ENCODE measurements at regions not wholly inside any gene's neighbourhood (a gene's known extent, or its start where the extent isn't known, plus 50 kb on each side); places are given as distances from the start of the nearest gene placed in this dataset.

DNA sequence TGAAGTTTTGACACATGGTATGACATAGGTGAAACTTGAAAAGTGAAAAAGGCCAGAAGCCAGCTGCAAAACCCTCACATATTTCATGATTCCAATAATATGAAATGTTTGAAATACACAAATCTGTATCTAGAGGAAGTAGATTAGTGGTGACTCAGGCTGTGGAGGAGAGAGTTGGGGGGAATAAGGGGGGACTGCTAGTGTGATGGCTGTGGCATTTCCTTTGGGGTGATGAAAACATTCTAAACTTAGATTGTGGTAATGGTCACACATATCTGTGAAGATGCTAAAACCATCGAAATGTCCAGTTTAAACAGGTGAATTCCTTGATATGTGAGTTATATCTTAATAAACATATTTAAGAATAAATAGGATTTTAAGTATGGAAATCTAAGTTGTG is 343.5 kb upstream of the SFRP2 start:
- TF ChIP-seq POLR2A (IDR thresholded peaks at IDR 0.05; ENCODE audit: low read depth), result no peak
- TF ChIP-seq, protein P1, sequence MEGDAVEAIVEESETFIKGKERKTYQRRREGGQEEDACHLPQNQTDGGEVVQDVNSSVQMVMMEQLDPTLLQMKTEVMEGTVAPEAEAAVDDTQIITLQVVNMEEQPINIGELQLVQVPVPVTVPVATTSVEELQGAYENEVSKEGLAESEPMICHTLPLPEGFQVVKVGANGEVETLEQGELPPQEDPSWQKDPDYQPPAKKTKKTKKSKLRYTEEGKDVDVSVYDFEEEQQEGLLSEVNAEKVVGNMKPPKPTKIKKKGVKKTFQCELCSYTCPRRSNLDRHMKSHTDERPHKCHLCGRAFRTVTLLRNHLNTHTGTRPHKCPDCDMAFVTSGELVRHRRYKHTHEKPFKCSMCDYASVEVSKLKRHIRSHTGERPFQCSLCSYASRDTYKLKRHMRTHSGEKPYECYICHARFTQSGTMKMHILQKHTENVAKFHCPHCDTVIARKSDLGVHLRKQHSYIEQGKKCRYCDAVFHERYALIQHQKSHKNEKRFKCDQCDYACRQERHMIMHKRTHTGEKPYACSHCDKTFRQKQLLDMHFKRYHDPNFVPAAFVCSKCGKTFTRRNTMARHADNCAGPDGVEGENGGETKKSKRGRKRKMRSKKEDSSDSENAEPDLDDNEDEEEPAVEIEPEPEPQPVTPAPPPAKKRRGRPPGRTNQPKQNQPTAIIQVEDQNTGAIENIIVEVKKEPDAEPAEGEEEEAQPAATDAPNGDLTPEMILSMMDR (IDR thresholded peaks at IDR 0.05), result no peak
- TF ChIP-seq EP300 (IDR thresholded peaks at IDR 0.05), result no peak
